ENCODE measurements at regions not wholly inside any gene's neighbourhood (a gene's known extent, or its start where the extent isn't known, plus 50 kb on each side); places are given as distances from the start of the nearest gene placed in this dataset.

- TF ChIP-seq GLI4 (tag by site-specific recombination; IDR thresholded peaks at IDR 0.05), result no peak
- no peak for TF ChIP-seq TRIM28 (IDR thresholded peaks at IDR 0.05; ENCODE audit: borderline replicate concordance, low read length)
- TF ChIP-seq ZNF416 (tag by site-specific recombination; IDR thresholded peaks at IDR 0.05), result no peak
- no peak for TF ChIP-seq ZNF132 (tag by site-specific recombination; IDR thresholded peaks at IDR 0.05; ENCODE audit: borderline replicate concordance)
Measured at GRCh38 chr15:35669432-35670045, 123.6 kb upstream of the DPH6 start (continued).

- H3K27ac ChIP-seq (ENCODE audit: extremely low read depth, low read depth, low read length), result no peak overlapping the region
- no peaks in the 10 kb centered on the region for H3K36me3 ChIP-seq (ENCODE audit: control insufficient read depth in 2 of 2, insufficient read depth in 1 of 2, low read length in 2 of 2)
- no peaks in the 10 kb centered on the region for H3K9me3 ChIP-seq (ENCODE audit: control insufficient read depth, insufficient read depth, low read depth, low read length)
- H3K4me1 ChIP-seq (ENCODE audit: control insufficient read depth, insufficient read depth, low read length), result no peaks in the 10 kb centered on the region
- TF ChIP-seq ZNF660 (tag by site-specific recombination; IDR thresholded peaks at IDR 0.05) (no peak), ZNF747 (tag by site-specific recombination; IDR thresholded peaks at IDR 0.05) (no peak), PRDM2 (tag by site-specific recombination; IDR thresholded peaks at IDR 0.05; ENCODE audit: borderline replicate concordance) (no peak), ZNF302 (tag by site-specific recombination; IDR thresholded peaks at IDR 0.05; ENCODE audit: low read depth) (no peak), ZNF701 (tag by site-specific recombination; IDR thresholded peaks at IDR 0.05) (no peak), KLF16 (tag by site-specific recombination; IDR thresholded peaks at IDR 0.05) (no peak), ZNF530 (tag by site-specific recombination; IDR thresholded peaks at IDR 0.05; ENCODE audit: low read depth) (no peak), ZNF571 (tag by site-specific recombination; IDR thresholded peaks at IDR 0.05) (no peak), ZNF518A (tag by site-specific recombination; conservative IDR thresholded peaks at IDR 0.05; ENCODE audit: low read depth) (no peak), ZNF221 (tag by site-specific recombination; IDR thresholded peaks at IDR 0.05; ENCODE audit: borderline replicate concordance) (no peak), PBX3 (CRISPR knock-in tag; IDR thresholded peaks at IDR 0.05) (no peak), MEIS1 (CRISPR knock-in tag; IDR thresholded peaks at IDR 0.05; ENCODE audit: borderline replicate concordance) (no peak), TRIM28 (IDR thresholded peaks at IDR 0.05; ENCODE audit: borderline replicate concordance, low read length) (no peak), ZNF140 (tag by site-specific recombination; IDR thresholded peaks at IDR 0.05) (no peak), SCRT2 (tag by site-specific recombination; IDR thresholded peaks at IDR 0.05) (no peak), ZSCAN4 (tag by site-specific recombination; IDR thresholded peaks at IDR 0.05) (no peak)
- no peak overlapping the region for H3K4me3 ChIP-seq (ENCODE audit: low read depth, low read length)
- CTCF ChIA-PET, result interaction anchor here (0.7 kb wide), 1 partner anchor 33 kb away, joined by 3 read pairs; no protein-coding TSS in a partner anchor
- POLR2A ChIA-PET, result interaction anchor here (0.6 kb wide), 1 partner anchor 646 kb away, joined by 4 read pairs; no protein-coding TSS in a partner anchor
Measured at GRCh38 chr15:35671197-35671596, 125.2 kb upstream of the DPH6 start.

All from HEK293 (cell line).